DMS53 (cell line): ENCODE measurements at regions not wholly inside any gene's neighbourhood (a gene's known extent, or its start where the extent isn't known, plus 50 kb on each side); places are given as distances from the start of the nearest gene placed in this dataset.
"Not testable (repeated sequence)": the region's sequence is repeated elsewhere in the genome, so short reads cannot be mapped to it uniquely, and the experiment has no call there.

Experiments
- DNase-seq: peaks from one replicate; lab custom pipeline; 2025; lab: John Stamatoyannopoulos, UW

DNA sequence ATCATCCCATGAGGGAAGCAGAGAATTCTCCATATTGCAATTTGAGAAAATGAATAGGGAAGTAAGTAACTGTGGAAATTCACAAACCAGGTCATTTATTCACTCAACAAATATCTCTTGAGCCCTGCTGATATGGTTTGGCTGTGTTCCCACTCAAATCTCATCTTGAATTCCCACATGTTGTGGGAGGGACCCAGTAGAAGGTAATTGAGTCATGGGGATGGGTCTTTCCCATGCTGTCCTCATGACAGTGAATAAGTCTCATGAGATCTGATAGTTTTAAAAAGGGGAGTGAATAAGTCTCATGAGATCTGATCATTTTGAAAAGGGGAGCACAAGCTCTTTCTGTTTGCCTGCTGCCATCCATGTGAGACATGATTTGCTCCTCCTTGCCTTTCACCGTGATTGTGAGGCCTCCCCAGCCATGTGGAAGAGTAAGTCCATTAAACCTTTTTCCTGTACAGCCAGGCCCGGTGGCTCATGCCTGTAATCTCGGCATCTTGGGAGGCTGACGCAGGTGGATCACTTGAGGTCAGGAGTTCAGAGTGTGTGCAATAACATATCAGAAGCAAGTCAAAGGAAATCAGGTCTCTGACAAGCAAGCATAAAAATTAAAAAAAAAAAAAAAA, 193.2 kb downstream of the NDUFA10 start:
- no peak for DNase-seq

DNA sequence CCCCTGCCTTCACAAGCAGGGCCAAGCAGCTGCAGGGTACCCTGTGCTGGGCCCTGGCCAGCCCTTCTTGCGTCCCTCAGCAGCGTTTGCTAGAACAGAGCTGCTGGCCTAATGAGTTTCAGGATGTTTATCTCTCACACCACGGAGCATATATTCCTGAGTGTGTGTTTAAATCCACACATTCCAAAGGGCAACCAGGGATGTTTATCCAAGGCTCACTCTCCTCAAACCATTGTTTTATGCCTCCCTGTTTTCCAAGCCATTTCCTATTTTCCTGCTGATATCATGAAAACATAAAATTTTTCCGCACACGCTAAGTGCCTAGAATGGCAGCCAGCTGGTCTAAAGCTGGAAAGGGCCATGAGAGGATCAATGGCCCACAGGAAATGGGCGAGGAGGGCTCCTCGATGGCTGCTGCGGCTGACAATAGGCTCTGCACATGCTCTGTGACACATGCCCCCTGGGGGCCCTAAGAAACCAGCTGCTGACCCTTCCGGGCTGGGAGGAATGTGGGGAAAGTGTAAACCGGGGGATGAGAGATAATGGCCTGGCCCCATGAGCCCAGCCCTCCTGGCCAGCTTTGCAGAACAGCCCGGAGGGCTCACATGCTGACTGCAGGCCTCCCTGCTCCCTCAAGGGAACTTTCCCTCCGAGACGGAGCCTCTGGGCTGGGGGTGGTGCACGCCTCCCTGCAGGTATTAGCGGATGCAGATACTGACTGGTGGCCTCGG, 194.0 kb downstream of the NDUFA10 start:
- DNase-seq, result no peak

DNA sequence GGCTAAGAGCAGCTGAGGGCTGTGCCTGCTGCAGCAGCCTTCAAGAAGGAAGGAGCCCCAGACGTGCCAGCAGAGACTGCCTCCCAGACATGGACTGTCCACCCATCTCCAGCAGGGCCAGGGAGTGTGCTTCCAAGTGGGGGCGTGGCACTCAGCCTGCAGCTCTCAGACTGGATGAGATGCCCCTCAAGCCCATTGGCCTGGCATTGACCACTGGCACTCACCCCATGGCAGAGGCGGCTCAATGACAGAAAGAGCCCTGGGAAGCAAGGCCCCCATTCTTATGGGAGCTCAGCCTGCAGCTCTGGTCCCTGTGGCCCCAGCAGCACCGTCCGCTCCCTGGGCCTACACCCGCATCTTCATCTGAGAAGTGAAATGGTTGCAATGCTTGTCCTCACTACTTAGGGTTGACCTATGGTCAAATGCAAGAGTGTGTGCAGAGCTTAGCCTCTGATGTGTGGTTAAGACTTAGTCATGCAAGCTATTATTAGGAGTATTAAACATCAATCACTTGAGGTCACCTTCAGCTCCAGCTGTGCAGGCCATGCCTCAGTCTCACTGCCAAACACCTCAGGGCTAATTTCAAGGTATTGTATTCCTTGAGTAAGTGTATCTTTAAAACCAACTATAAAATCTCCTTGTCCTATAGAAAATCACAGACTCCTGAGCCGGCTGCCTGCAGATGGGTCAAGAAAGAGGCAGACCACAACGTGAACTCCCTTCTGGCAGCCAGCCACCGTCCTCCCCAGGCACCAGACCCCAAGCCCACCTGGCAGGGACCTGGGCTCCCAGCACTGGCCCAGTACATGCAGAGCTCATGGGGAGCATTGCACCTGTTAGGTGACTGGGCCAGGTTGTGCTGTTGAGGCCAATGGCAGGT, 194.8 kb downstream of the NDUFA10 start:
- no peak for DNase-seq

DNA sequence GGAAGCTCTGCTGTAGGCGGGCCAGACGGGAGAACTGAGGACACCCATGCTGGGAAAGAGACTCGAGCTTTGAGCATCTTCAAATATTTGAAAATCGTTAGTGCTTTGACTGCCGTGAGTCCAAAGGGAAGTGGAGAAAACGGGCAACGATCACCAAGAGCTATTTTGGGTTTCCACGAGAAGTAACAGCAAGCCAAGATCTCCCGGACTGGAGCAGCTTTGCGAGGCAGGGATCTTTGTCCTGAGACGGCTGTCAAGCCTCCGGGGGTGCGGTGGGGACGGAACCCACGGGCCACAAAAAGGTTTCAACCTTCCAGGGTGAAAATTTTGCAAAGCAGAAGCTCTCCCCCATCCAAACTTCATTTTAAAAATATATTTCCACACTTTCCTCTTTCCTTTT, 195.8 kb downstream of the NDUFA10 start:
- no peak for DNase-seq

DNA sequence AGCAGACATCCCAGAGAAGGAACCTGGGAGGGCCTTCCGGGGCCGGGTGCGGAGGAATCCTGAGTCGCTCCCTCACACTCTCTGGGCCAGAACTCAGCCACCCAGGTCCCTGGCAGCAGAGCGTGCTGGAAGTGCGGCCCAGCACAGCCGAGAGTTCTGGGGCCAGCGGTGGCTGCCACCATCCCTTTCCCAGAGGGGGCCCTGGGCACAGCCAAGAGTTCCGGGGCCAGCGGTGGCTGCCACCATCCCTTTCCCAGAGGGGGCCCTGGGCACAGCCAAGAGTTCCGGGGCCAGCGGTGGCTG, 196.2 kb downstream of the NDUFA10 start:
- DNase-seq, result not testable (repeated sequence)

DNA sequence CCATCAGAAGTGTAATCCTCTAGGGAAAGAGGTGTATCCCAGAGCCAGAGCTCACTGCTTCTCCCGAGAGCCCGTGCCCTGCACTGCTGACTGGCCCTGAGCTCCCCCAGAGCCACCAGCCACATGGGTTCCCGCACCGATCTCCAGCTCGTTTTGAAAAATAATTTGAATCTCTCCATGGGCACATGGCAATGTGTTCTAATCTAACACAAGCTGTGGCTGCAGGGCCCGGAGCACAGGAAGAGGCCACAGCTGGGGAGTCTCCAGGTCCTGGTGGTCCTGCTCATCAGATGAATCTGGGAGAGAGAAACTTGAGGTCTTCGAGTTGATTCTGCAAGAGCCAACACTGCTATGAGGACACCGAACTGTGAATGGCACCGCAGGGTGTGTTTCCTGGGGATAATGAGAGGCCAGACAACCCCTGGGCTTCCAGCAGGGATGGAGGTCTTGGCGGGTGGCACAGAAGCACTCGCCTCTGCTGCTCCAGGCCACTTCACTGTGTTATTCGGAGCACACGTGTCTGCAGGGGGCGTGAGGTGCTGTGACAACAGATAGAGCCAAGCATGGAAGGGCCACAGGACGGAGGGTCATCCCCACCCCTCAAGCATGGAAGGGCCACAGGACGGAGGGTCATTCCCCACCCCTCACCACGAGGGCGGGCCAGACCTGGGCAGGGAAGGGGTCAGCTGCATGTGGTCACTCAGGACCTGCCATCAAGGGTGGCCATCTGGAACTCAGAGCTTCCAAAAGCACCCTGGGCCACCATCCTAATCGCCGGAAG, 196.8 kb downstream of the NDUFA10 start:
- no peak for DNase-seq

DNA sequence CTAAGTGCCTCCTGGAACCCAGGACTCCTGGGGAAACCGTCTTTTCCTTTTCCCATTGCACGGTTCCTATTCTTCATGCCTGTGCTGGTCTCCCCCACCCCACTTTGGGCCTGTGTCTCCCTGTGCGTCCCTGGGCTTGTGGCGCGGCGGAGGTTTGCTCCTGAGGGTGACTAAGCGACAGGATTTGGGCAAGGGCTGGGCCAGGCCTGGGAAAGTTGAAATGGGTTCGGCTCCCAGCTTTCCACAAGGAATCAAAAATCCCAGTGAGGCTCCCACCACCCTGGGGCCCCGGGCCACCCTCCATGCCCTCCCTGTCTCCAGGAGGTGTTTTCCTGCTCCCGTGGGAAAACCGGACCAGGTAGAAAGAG, 197.6 kb downstream of the NDUFA10 start:
- no peak for DNase-seq

DNA sequence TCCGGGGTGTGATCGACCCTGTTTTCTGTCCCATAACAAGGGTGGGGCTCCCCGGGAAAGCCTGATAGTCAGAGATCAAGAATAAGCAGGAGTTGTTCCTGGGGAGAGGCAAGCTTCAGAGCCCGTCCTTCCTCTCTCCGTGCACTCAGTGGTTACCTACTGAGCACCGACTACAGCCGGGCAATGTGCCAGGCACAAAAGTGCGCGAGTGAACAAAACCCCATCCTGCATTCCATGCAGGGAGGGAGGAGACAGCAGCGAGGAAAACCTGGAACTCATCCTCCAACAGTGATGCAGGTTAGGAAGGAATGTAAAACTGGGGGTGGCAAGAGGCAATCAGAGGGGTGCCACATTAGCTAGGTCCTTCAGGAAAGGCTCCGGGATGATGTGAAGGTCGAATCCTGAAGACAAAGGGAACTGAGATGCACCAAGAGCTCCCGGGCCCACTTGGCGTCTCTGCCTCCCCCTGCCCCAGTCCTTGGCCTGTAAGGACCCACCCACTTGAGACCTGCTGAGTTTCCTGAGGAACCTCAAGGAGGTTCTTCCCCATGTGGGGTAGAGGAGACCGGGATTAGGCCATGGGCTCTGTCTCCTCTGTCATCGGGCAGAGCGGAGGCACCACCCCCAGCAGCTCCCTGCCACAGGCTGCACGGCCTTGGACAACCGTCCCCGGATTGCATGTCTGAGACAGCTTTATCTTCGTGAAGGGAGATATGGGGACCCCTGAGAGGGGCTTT, 198.2 kb downstream of the NDUFA10 start:
- no peak for DNase-seq

DNA sequence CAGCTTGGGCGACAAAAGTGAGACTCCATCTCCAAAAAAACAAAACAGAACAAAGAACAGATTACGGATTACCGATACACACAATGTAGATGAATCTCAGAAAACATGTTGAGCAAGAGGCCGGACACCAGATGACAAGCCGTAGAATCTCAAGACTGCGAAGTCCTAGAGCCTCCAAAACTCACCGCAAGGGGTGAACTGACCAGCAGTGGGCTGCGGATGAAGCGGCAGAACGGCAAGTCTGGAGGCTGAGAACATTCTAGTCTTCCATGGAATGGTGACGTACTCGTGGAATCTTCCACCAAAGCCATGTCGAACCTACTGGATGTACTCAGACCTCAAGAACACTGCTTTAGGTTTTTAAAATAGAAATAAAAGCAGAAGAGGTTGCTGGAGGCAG, 198.8 kb downstream of the NDUFA10 start:
- no peak for DNase-seq

DNA sequence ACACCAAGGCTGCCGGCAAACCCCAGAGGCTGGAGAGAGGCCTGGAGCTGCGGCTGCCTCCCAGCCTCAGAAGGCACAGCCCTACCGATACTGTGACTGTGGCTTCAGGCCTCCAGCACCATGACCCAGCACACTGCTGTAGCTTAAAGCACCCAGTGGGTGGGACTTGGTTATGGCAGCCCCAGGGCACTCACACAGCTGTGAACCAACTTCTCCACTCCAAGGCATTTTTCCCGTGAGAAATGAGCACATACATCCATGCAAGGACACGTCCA, 199.5 kb downstream of the NDUFA10 start:
- no peak for DNase-seq

DNA sequence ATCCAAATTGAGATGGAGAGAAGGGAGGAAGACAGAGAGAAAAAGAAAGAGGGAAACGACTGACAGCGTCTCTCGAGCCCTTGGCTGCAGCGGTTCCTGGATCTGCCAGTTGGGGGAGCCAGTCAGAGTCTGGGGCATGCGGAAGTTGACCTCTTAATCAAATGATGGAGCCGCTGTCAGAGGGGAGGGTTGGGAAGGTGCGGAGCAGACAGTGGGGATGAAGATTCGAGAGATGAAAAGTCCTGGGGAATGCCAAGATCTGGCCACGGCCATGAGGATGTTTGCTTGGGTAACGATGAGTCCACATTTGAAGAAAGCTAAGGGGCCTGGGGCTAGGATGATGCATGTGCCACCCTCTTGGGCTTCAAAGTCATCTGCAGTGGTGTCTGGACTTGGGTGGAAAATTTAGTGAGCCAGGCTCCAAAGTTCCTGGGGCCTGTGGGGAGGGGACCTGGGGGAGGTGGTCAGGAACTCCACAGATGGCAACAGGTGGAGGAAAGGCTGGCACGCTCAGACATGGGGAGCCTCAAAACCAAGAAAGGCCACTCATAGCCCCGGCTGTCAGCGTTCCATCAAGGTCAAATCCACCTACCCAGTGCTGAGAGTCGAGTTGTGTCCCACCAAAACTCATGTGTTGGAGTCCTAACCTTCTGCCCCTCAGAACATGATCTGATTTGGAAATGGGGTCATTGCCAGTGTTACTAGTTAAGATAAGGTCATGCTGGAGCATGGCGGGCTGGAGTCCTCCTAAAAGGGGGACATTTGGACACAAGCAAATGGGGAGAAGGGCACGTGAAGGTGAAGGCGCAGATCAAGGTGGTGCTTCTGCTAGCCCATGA, 200.1 kb downstream of the NDUFA10 start:
- DNase-seq, result no peak

DNA sequence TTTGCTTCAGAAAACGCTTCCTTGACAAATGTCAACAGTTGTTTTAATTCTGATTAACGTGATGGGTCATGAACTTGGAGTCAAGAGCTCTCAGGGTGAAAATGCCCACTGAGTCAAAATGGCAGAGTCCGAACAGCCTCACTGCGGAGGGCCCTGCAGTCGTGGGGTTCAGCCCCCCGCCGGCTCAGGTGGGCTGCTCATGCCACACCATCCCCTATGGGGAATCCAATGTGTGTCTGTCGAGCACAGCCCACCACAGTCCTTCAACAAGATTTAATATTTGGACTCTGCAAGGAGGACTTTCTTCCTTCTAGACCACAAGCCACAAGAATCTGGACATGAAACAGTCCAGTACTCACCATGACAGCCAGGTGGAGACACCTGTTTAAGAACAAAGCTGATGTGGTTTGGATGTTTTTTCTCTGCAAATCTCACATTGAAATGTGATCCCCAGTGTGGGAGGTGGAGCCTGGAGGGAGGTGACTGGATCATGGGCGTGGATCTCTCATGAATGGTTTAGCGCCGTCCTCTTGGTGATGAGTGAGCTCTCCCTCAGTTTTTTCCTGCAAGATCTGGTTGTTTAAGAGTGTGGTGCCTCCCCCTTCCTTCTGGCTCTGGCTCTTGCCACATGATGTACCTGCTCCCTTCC, 201.0 kb downstream of the NDUFA10 start:
- peak; percentile 64 for DNase-seq

DNA sequence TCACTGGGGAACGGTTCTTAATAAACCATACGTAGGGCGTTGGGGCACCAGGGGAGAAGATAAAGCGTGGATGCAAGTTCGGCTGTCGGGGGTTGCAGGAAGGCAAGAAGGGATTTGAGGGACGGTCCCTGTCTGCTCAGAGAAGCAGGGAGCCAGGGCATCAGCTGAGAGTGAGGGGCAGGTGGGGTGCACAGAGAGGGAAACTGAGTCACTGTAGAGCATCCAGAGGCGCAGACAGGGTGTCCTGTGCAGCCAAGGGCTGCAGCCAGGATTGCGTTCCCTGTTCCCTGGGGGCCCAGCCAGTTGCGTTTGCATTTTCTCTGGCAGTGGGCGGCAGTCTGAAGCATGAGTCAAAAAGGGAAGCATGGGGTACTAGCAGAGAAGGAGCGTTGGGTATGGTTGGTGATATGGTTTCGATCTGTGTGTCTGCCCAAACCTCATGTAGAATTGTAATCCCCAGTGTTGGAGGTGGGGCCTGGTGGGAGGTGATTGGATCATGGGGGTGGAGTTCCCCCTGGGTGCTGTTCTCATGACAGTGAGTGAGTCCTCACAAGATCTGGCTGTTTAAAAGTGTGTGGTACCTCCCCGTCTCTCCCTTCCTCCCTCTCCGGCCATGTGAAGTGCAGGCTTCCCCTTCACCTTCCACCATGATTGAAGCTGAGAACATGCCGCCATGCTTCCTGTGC, 202.9 kb downstream of the NDUFA10 start:
- DNase-seq, result no peak

DNA sequence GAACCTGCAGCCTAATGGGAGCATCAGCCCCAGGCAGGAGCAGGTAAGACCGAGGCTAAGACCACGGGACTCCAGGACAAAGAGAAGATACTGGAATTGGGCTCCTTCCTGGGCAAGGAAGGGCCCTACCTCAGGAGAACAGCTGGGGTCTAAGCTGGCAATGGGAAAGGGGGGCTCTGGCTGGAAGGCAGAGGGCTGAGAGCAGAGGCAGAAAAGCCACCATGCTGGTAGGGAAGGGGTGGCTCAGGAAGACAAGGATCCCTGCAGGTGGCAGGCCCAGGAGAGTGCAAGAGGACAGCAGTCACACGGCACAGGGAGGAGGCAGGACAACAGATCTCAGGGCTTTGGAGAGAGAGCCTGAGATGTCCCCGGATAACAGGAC, 203.5 kb downstream of the NDUFA10 start:
- no peak for DNase-seq

DNA sequence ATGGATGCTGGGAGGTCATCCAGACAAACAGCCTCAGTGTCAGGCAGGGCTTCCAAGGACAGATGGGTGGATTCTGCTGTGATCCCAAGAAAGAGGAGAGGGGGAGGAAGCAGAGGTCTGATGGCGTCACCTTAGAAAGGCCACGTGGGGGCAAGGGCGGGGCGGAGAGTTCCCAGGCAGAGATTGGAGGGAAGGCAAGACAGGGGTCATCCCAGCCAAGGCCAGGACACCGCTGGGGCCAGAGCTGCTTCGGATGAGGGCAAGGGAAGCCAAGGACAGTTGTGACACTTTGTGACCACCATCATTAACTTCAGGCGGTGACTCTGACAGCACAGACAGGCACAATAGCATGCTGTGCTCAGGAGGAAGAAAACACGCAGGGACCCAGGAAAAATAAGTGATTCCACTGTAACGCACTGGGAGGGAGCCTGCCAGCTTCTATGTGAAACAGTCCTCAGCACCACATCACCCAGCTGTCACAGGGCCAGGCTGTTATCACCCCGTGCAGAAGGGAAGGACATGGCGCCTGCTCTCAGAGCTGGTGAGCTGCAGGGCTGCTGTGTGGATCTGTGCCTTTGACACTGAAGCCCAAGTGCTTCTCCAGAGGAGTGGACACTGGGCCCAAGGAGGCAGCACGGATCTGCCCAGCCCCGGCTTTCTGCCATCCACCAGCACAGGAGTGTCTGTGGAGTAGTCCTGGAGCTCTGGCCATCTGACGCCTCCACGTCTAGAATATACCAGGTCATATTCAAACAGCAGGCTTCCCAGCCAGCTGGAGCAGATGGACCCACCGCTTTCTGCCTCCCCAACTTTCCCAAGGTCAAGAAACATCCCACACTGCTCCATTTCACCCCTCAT, 204.1 kb downstream of the NDUFA10 start:
- no peak for DNase-seq

DNA sequence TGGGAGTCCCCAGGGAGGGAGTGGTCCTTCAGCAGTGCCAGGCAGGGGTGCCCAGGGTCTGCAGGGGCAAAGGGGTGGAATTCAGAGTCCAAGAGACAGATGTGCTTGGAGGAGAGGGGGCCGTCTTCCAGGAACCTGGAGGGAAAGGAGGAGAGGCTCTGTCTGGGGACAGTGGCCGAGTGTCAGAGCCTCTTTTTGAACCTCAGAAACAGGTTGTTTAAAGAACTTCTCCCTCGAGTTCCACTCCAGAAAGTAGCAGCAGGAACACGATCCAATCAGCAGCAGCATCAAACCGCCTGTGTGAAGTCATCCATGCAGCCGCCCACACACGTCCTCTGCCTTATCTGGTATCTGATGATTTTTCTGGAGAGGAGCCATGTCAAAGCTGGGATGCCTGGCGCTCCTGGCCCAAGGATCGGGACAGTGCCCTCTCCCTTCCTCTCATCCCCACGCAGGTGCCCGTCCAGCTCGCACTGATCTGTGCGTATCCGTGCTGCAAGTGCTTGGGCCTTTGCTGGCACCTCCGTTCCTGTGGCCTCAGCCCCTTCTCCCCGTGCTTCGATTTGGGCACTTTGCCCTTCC, 205.1 kb downstream of the NDUFA10 start:
- DNase-seq, result no peak

DNA sequence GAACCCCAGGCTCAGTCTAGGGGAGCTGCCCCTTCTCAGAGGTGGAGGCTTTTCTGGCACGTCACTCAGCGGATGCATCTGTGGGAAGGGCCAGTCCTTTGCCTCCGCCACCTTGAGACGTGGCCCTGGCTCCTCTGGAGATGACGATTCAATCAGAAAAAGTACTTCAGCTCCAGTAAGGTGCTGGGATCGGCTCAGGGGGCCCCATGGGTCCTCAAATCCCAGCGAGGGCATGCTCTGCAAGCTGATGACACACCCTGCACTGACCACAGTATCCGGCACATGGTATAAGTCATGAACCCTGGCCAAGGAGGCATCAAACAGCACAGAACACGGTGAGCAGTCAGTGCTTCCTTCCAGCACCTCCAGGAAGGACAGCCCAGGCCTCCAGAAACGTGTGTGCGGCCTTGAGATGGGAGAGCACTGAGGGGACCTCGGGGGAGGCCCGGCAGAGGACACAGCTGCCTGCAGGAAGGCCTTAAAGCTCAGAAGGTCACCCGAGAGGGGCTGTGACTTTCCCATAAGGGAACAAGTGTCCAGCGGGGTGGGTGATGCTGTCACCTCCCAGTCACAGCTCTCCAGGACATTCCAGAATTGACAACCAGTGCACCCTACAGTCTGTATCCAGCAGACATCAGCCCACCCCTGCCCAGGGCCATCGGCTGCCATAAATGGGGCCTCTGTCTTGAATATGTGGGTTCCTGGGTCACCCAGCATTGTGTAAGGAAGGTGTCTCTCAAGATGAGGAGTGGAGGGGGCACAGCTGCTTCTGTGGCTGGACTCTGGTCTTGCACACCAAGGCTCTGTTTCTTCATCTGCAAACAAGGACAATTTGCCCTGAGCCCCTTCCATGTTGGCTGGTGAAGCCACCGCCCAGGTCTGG, 205.8 kb downstream of the NDUFA10 start:
- no peak for DNase-seq
